Type B pancreatic cell (in vitro differentiated cells): ENCODE measurements at regions not wholly inside any gene's neighbourhood (a gene's known extent, or its start where the extent isn't known, plus 50 kb on each side); places are given as distances from the start of the nearest gene placed in this dataset.

Source experiments
- DNase-seq: peaks from one replicate; pipeline ENCODE4 v3.0.0; 2021; ENCODE audit warnings: mixed read lengths; ENCODE audit not compliant: unreplicated experiment; ENCODE audit errors: extremely low spot score
- H3K27ac Mint-ChIP-seq: 2 replicates; pipeline ENCODE4 v1.8.0; 2021; ENCODE audit warnings: mild to moderate bottlenecking, mixed read lengths
- H3K27me3 Mint-ChIP-seq: 2 replicates; pipeline ENCODE4 v1.8.0; 2021; ENCODE audit warnings: mixed read lengths
- H3K36me3 Mint-ChIP-seq: 2 replicates; pipeline ENCODE4 v1.8.0; 2021; ENCODE audit warnings: mixed read lengths
- H3K4me1 Mint-ChIP-seq: one replicate; pipeline ENCODE4 v1.8.0; 2021; ENCODE audit warnings: mixed read lengths; ENCODE audit not compliant: unreplicated experiment
- H3K4me3 Mint-ChIP-seq: 2 replicates; pipeline ENCODE4 v1.8.0; 2021; ENCODE audit warnings: mild to moderate bottlenecking, mixed read lengths
- H3K9me3 Mint-ChIP-seq: 2 replicates; pipeline ENCODE4 v1.8.0; 2021; ENCODE audit warnings: mixed read lengths
- CTCF ChIP-seq: fragments of 200-600 bp; sonication (generic); conservative IDR thresholded peaks from 2 replicates; pipeline ENCODE4 v1.5.0; 2021; ENCODE audit warnings: antibody characterized with exemption, mild to moderate bottlenecking

DNA sequence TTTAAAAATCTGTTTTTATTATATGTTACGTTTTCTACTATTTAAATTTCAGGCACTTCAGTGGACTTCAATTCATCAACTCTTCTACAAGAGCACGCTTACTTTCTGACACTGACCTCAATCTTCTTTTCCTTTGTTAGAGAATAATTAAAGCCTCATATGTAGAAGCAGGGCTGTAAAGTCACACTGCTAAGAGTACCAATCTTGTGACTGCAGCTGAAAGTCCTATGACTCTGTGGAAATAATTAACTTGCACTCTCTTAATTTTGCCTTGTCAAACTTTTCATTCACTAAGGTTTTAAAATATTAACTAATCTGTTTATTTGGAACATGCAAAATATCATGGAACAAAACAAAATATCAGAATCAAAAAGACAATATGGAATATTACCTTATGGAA, 498.1 kb downstream of the PCDH10 start:
- H3K27me3 Mint-ChIP-seq: no peaks in the 10 kb centered on the region
- no peaks in the 10 kb centered on the region for H3K36me3 Mint-ChIP-seq
- DNase-seq: no peak
- no peaks in the 10 kb centered on the region for H3K4me1 Mint-ChIP-seq
- H3K27ac Mint-ChIP-seq: no peak overlapping the region
- no peak overlapping the region for H3K4me3 Mint-ChIP-seq
- no peaks in the 10 kb centered on the region for H3K9me3 Mint-ChIP-seq
- no peak for TF ChIP-seq CTCF

GRCh38 chr4:133641191-133641590, 492.1 kb downstream of the PCDH10 start:
- H3K9me3 Mint-ChIP-seq: no peaks in the 10 kb centered on the region
- H3K36me3 Mint-ChIP-seq: no peaks in the 10 kb centered on the region
- no peak for DNase-seq
- H3K27ac Mint-ChIP-seq: no peak overlapping the region
- TF ChIP-seq CTCF: no peak
- no peaks in the 10 kb centered on the region for H3K27me3 Mint-ChIP-seq
- H3K4me3 Mint-ChIP-seq: no peak overlapping the region
- H3K4me1 Mint-ChIP-seq: peaks cover 10% of the 10 kb centered on the region

GRCh38 chr4:133638751-133639150, 489.7 kb downstream of the PCDH10 start:
- no peak for DNase-seq
- TF ChIP-seq CTCF: no peak
- Mint-ChIP-seq H3K9me3 (no peaks in the 10 kb centered on the region), H3K27ac (no peak overlapping the region), H3K4me3 (no peak overlapping the region), H3K4me1 (peaks cover 10% of the 10 kb centered on the region), H3K27me3 (no peaks in the 10 kb centered on the region), H3K36me3 (no peaks in the 10 kb centered on the region)

DNA sequence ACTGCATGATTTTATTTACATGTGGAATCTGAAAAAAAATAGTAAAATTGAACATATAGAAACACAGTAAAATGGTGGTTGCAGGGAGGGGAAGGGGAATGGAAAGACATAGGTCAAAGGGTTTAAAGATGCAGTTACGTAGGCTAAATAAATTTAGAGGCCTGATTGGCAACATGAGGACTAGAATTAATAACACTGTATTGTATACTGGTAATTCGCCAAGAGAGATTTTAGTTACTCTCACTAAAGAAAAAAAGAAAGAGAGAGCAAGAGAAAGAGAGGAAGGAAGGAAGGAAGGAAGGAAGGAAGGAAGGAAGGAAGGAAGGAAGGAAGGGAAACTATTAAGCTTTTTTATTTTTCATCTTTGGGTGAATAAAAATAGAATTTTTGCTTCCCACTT, 488.1 kb downstream of the PCDH10 start:
- Mint-ChIP-seq H3K27me3 (no peaks in the 10 kb centered on the region), H3K36me3 (no peaks in the 10 kb centered on the region), H3K4me1 (peaks cover 10% of the 10 kb centered on the region), H3K27ac (no peak overlapping the region), H3K9me3 (no peaks in the 10 kb centered on the region), H3K4me3 (no peak overlapping the region)
- no peak for DNase-seq
- TF ChIP-seq CTCF: no peak

GRCh38 chr4:133624744-133625143, 475.6 kb downstream of the PCDH10 start:
- no peak for TF ChIP-seq CTCF
- Mint-ChIP-seq H3K27ac (no peak overlapping the region), H3K27me3 (peaks cover 3% of the 10 kb centered on the region), H3K9me3 (no peaks in the 10 kb centered on the region), H3K4me1 (peaks cover 17% of the 10 kb centered on the region), H3K36me3 (no peaks in the 10 kb centered on the region), H3K4me3 (no peak overlapping the region)
- DNase-seq: no peak

- no peak for TF ChIP-seq CTCF
- H3K36me3 Mint-ChIP-seq: no peaks in the 10 kb centered on the region
- no peak overlapping the region for H3K4me3 Mint-ChIP-seq
- peaks cover 3% of the 10 kb centered on the region for H3K27me3 Mint-ChIP-seq
- H3K4me1 Mint-ChIP-seq: peaks cover 21% of the 10 kb centered on the region
- DNase-seq: no peak
- no peaks in the 10 kb centered on the region for H3K9me3 Mint-ChIP-seq
- no peak overlapping the region for H3K27ac Mint-ChIP-seq
Observed at GRCh38 chr4:133623847-133624246, 474.8 kb downstream of the PCDH10 start.
